Left renal cortex interstitium (tissue), 4 donors: ENCODE measurements at regions not wholly inside any gene's neighbourhood (a gene's known extent, or its start where the extent isn't known, plus 50 kb on each side); places are given as distances from the start of the nearest gene placed in this dataset.

Experiments
- DNase-seq, 4 donors: peaks; one replicate each; pipeline ENCODE4 v3.0.0-alpha.2; 2013; ENCODE audit warnings: low read depth in 4 of 4, low spot score in 2 of 4, missing footprints in 1 of 4

DNA sequence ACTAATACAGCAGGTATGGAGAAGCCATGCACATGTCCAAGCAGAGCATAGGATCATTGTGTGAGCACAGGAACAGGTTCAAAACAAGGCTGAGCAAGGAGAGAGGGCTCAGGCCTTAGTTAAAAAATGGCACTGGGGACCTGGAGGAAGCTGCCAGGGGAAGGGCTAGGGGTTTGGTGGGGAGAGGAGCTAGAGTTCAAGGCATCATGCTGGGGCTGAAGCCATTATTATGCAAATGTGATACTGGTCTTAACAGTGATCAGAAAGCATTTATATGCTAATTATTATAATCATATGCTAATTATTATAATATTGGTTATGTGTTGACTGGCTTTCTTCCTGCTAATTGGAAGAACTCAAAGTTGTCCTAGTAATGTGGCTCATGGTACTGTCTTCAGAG, 546.0 kb upstream of the CFAP20DC start:
- no peak for DNase-seq

DNA sequence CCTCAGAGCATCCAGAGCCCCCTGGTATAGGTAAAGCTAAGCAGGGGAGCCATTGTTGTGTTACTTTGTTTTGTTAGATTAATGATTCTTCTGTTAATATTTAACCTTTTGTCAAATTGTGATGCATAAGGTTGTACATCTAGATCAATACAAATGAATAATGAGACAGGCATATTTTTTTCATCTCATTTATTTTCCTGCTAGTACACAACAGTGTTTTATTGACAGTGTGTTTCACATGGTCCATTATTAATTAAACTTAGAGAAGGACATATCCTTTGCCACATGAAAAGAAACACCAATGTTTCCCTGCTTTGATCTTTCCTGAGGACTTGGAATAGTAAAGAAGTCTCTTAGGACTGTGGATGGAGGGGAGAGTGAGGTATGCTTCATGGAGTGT, 543.6 kb upstream of the CFAP20DC start:
- no peak for DNase-seq

DNA sequence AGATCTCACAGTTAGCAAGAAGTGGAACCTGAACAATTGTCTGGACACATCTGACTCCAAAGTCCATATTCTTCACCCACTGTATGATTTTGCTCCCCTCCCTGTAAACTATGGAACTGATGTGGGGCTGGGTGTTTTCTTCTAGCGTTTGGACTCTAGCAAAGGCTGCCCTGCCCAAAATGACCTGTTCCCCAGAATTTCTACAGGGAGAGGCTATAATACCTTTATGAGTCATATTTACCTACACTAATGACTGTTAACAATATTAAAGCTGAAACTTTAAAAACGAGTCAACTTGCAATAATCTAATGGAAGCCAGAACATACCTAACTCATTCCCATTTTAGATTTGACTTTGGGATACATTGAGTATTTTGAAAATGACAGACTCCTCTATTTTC, 531.2 kb upstream of the CFAP20DC start:
- DNase-seq, result no peak

DNA sequence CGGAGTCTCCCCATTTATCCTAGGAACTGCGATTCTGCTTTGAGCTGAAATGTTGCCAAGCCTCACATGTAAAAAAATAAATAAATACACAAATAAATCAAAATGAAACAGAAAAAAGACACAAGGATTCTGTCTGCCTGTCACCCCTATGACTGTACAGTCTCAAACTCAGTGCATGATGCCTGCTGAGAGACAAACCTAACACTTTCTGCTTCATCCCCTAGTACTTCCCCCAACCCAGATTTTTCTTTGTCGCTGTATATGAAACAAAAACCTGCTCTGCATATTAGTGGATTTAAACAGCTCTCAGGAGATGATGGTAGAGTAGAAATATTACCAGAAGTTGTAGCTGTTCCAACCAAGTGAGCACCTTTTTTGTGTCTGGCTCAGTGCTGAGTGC, 530.7 kb upstream of the CFAP20DC start:
- no peak for DNase-seq

DNA sequence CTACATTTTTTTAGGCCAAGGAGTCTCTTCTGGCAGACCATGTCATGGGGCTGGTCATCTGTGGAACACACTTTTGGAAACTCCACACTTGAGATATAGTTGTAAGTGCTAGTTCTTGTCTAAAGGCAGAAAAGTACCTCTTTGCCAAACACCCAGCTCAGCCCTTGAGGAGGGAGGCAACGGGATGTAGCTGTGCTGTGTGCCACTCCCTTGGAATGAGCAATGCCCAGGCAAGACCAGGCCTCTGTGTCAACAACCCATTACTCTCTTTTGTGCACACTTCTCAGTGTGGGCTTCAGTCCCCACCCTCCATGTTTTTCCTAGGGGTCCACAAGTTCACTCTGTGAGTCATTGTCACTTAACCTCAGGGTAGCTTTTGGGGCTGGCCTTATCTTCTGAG, 528.3 kb upstream of the CFAP20DC start:
- DNase-seq, result no peak

DNA sequence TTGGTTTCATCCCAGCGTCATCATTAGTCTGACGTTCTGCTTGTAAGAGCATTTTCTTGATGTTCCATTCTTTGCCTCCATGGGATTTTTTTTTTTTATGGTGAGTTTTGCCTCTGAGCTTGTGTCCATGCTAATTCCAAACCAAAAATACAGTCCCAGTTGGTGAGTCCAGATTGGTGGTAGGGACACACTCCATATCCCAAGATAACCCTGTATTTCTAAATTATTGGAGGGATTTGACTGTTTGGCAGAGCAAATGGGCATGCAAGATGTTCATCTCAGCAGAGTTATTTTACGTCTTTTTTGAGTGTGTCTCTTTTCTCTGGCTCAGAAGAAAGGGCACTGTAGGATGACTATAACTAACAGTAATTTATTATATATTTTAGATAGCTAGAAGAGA, 526.8 kb upstream of the CFAP20DC start:
- DNase-seq, result no peak

DNA sequence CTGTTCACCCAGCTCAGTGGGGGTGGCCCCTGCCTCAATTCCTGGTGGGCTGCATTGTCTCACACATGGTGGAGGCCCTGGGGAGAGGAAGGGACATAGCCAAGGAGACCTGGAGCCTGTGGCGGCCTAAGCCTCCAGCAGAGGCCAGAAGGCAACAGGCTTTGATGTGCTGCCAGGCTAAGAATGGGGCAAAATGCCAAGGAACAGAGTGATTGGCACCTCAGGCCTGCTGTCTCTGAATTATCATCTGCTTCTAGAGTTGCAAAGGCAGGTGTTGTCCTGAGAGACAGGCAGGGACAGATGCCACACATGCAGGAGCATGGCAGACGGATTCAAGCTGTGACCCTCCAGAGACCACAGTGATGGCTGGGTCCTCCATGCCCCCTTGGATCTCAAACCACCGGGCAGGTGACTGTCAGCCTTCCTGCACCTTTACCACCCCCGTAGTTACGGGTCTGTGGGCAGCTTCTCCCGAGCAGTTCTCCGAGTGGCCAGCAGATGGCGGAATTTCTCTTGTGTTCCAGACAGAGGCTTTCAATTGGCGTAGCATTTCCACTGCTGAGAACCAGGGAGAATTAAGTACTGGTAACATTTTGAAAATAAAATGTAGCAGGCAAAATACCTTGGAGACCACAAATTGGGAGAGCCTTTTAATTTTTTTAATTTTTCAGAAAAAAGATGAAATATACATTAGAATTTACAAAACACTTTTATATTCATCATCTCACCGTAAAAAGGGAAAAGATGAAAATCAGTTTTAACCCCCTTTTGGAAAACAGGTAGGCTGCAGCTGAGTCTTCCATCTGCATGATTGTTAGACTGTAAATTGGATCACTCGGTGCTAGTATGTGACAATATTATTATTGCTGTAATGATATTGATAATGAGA, 525.5 kb upstream of the CFAP20DC start:
- DNase-seq, result peak; percentile 61 to 71 (median 66)

DNA sequence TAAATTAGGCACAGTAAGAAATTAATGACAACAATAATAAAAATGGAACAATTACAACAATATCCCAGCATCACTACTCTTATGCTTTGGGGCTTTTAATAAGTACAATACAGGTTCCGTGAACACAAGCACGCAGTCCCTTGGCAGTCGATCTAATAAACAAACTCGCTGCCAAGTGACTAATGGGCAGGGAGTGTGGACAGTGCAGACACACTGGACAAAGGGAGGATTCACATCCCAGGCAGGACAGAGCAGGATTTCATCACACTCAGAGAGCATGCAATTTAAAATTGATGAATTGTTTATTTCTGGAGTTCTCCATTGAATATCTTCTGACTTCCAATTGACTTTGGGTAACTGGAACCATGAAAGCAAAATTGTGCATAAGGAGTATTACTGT, 524.1 kb upstream of the CFAP20DC start:
- DNase-seq, result no peak

DNA sequence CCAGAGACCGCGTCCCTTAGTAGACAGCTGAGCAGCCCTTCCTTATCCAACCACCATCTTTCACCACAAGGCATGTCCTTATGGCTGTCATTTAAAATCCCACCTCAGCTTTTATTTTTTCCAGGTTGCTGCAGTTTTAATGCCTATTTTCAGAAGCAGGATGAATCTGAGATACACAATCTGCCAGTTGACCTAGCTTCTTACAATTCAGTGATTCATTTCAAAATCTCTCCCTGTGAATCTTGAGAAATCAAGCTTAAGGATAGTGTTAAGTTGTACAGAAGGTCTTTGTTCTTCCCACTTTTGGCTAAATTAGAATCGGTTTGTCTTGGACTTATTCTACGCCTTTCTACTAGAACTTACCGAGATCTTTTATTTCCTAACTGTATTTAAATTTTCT, 522.3 kb upstream of the CFAP20DC start:
- no peak for DNase-seq

DNA sequence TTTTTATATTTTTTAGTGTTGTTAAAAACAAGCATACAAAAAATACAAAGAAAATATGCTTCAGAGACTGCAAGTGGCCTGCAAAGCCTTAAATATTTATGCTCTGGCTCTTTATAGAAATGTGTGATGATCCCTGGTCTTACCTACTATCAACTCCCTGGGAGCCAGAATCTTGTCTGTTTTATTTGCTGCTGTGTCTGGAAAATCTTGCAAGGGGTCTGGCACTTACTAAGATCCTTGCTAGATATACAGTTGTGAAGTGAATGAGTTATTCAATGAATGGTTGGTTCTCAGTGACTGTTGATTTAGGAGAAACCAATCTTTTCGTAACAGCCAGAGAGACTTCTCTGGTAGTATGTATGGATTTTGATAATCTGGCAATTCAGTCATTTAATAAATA, 521.0 kb upstream of the CFAP20DC start:
- DNase-seq, result no peak

DNA sequence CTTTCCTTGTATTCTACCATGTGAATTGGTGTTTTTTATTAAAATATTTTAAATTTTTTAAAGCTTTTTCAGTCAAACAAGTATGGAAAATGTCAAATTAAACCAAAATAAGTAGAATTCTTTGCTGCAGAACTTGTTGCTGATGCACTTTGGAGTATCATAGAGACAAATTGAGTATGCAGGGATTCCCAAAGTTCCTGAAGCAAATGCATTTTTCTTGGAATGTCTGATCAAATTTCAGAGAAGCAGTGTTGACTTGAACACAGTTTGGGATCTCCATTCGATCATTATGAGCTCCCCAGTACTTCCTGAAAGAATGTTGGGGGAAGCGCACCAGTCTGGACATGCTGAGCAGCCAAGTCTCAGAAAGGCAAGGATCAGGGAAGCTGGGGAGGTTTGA, 517.8 kb upstream of the CFAP20DC start:
- no peak for DNase-seq

DNA sequence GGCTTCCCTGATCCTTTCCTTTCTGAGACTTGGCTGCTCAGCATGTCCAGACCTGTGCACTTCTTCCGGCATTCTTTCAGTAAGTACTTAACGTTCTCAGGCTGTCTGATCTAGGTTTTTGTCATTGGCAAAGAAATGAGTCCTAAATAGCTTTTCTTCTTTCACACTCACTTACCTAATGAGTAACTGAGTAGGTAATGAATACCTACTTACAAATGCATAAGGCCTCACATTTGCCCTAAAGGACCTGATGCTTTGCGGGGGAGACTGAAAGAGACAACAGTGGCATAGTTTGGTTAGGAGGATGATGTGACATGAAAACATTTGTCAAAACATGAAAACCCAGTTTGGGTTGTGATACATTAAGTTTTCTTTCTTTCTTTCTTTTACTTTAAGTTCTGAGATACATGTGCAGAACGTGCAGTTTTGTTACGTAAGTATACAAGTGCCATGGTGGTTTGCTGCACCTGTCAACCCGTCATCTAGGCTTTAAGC, 516.7 kb upstream of the CFAP20DC start:
- DNase-seq, result no peak

DNA sequence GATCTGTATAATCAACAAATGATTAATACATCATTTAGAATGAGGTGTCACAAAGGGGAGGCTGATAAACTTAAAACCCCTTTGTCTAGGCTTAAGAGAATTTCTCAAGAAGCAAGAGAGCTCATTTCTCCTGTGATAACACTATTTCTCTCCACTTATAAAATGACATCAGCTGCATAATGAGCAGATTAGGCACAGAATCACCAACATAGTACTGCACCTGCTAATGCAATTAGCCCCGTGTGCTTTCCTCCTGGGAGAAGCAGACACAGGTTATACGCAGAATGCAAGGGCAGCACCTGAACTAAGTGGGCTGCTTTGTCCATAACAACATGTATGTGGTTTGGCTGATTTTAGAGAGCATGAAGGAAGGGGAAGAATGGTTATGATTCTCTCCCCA, 515.3 kb upstream of the CFAP20DC start:
- DNase-seq, result no peak

DNA sequence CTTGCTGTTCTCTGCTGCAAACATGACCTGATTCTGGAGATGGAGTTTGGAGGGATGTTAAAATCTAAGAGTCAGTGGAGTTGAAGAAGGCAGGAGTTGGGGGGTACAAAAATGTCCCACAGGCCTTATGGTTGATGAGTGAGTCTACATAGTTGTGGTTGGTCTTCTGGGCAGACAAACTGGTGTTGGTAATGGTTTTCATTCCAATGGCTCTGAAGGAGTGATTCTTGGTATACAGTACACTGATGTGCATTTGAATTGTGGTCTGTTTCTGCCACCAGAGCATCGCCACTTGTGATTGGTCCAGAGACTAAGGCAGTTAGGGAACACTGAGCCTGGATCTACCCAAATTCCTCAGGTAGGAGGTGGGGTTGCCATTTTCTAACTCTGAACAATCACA, 514.1 kb upstream of the CFAP20DC start:
- DNase-seq, result no peak

DNA sequence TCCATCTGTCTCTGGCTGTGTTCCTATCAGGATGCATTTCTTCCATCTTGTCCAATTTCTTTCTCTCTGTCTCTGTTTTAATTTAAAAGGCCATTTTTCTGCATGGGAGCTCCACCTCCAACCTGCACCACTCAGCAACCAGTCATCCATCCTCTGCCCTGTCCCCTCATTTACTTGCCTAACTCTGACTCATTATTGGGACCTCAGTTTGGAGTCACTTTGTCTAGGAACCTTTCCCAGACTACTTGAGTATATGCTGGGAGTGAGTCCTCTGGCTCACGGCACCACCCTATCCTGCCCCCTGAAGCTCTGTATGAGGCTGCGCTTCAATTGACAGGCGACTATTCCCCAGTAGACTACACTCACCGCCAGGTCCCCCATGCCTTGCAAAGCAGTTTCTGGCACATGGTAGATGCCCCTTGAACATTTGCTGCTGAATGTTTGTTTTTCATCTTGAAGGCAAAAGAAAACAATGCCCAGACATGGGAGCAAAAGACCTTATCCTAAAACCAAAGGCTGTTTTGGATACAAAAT, 513.3 kb upstream of the CFAP20DC start:
- DNase-seq, result no peak

DNA sequence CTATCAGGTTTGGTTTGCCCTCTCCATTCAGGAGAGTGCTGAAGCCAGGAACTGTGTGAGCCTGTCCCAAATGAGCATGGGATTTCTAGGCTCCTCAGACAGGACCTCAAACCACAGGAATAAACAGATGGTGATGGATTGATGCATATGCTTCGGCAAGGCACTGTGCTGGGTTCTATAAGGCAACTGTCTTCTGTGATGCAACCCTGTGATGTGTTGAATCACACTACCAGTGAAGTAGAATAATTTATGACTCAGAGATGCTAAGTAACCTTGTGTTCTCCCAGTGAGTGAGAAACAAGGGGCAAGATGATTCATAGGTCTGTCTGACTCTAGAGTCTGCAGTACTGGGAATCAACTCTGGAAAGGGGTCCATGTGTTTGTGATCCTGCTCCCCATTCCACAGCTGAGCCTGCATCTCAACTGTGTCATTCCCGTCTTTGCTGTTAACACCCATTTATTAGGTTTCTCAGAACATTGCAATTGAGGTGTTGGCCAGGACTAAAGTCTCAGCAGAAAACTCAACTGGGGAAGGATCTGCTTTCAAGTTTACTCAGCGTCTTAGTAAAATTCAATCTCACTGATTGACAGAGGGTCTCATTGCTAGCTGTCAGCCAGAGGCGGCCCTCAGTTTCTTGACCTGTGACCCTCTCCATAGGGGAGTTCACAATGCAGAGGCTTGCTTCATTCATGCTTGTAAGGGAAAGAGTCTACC, 510.1 kb upstream of the CFAP20DC start:
- no peak for DNase-seq

DNA sequence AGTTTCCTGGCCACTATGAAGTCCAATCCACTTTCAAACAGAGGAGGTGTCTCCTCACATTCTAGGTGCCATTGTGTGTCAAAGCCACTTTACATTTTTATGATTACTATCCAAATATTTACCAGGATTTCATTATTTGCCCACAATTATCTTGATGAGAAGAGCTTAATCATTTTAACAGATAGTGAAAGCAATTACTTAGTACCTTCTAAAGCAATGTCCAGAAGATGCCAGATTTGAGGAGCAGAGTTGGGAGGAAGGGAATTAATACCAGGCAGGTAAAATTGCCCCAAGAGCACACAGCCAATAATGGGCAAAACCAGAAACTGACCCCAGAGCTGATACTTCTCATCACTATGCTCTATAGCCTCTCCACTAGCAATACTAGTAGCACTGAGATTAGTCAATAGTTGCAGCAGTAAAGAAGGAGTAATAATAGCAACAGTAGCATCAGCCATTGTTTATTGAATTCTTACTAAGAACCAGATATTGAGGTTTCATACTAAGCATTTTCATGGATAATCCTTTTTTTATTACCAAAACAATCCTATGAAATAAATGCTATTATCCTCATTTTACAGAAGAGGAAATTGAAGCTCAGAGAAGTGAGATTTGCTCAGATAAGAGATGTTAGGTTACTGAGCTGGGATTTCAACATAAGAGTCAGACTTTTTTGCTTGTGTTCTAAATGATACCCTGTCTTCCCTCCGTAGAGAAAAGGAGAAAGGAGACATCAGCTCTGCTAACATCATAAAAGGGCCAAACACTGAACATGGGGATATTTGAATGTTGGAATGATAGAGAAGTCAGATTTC, 509.3 kb upstream of the CFAP20DC start:
- no peak for DNase-seq

DNA sequence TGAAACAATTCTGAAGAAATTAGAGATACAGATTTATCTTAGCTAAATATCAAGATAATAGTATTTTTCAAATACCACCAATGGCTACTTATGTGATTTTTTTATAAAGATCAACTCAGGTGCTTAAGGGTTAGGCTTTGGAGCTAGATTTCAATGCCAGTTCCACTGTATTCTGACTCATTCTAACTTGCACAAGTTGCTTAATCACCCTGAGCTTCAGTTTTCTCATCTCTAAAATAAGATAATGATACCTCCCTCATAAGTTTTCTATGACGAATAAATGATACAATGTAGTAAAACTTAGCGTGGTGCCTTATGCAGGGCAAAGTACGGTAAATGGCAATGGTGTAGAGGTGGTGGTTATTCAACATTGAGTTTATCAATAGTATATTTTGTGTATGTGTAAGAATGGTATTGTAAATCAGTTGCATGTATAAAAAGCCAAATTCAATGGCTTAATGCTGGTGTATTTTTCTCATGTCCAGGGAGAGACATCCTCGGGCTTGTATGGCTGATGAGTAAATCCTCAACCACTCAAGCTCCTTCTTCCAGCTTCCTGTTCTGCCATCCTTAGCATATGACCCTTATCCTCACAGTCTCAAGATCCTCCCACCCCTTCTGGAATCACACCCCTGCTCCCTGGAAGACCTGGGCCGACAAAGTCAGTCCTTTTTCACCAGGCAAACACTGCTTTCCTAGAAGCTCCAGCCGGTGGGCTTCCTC, 505.9 kb upstream of the CFAP20DC start:
- DNase-seq, result no peak

DNA sequence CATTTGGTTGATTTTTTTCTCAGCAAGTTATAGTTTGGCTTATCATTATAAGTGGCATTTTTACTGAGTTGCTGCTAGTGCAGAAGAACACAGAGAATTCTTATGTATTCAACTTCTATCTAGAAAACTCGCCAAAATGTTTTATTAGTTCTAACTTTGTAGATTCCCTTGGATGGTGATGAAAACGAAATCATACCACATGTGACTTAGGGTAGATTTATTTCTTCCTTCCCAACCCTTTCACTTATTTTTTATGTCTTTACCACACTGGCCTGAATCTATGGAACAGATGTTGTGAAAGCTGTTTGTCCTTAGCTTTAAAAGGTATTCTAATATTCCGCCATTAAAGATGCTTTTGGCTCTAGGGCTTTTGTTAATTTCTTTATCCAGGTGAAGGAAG, 503.3 kb upstream of the CFAP20DC start:
- DNase-seq, result no peak

DNA sequence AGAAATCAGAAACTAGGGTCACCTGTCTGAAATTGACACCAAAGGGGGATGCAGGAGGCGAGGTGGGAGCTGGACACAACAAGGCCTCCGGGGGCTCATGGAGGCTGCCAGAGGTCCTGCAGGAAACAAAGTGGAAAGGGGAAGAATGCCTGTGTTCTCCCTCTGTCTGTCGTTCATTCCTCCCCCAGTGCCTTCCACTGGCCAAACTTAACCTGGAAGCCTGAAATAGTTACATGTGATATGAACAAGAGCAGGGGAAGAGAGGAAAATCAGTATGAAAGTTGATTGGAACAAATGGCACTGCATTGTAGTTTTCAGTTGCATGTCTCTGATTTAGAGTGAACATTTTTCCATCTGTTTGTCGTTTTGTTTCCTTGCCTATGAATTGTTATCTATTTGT, 502.0 kb upstream of the CFAP20DC start:
- DNase-seq, result no peak
